ENCODE measurements at regions not wholly inside any gene's neighbourhood (a gene's known extent, or its start where the extent isn't known, plus 50 kb on each side); places are given as distances from the start of the nearest gene placed in this dataset.
"Not testable (repeated sequence)": the region's sequence is repeated elsewhere in the genome, so short reads cannot be mapped to it uniquely, and the experiment has no call there.

DNA sequence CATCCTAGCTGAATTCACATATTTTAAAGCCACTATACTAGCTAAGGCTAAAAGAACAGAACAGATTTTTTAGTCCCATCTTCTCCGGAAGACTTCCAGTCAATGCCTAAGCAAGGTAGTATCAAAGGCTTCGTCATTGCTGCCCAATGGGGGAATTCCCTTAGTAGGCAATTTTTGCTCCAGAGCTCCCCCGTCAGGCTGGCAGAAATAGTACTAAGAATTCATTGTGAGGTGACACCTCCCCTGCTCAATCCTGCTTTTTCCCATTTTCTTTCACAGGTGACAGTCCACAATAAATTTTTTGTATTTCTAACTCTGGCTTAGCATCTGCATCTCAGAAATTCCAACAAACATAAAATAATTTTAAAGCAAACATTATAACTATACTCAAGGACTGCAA, 52.8 kb upstream of the SRSF6 start:
- Mint-ChIP-seq H3K4me3 (no peak overlapping the region), H3K27ac (no peak overlapping the region), H3K4me1 (no peaks in the 10 kb centered on the region), H3K27me3 (peaks cover 37% of the 10 kb centered on the region), H3K9me3 (ENCODE audit: low read depth) (peaks cover 6% of the 10 kb centered on the region), H3K36me3 (ENCODE audit: low read depth) (no peaks in the 10 kb centered on the region)
- intact Hi-C loops (cut with DNase I, micrococcal nuclease) = loop anchor here (5.0 to 10.0 kb wide), 4 partner anchors 213 to 1668 kb away; partner anchors contain the start of gene PTPRT (in 1 of the 2)
- peak; percentile 76 for DNase-seq
- ChIA-PET POLR2A (no interaction called here), CTCF (interaction anchor here (0.7 kb wide), 1 partner anchor 125 kb away, joined by 3 read pairs; no protein-coding TSS in a partner anchor)
- ATAC-seq = peak; percentile 63

DNA sequence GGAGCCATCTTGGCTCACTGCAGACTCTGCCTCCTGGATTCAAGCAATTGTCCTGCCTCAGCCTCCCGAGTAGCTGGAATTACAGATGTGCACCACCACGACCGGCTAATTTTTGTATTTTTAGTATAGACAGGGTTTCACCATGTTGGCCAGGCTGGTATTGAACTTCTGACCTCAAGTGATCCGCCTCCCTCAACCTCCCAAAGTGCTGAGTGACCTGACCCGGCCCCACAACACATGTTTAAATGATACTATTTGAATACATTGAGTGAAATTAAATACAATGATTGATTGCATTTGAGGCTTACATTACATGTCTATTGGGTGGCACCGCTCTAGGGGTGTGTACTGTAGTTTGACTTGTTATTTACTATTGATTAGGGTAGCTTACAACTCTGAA, 56.8 kb upstream of the SRSF6 start:
- H3K27ac Mint-ChIP-seq; ATAC-seq; POLR2A ChIA-PET; H3K4me3 Mint-ChIP-seq; H3K9me3 Mint-ChIP-seq (ENCODE audit: low read depth); H3K4me1 Mint-ChIP-seq; DNase-seq; H3K36me3 Mint-ChIP-seq (ENCODE audit: low read depth): not testable (repeated sequence)
- H3K27me3 Mint-ChIP-seq = peaks cover 16% of the 10 kb centered on the region
- intact Hi-C loops (cut with DNase I, micrococcal nuclease) = loop anchor here in 1 of 2 experiments (10.0 kb wide), 1 partner anchor 1446 kb away; no protein-coding TSS in a partner anchor
- CTCF ChIA-PET = interaction anchor here (1.5 to 1.6 kb wide), 2 partner anchors 8 to 10 kb away, joined by 7 to 9 read pairs; no protein-coding TSS in a partner anchor

DNA sequence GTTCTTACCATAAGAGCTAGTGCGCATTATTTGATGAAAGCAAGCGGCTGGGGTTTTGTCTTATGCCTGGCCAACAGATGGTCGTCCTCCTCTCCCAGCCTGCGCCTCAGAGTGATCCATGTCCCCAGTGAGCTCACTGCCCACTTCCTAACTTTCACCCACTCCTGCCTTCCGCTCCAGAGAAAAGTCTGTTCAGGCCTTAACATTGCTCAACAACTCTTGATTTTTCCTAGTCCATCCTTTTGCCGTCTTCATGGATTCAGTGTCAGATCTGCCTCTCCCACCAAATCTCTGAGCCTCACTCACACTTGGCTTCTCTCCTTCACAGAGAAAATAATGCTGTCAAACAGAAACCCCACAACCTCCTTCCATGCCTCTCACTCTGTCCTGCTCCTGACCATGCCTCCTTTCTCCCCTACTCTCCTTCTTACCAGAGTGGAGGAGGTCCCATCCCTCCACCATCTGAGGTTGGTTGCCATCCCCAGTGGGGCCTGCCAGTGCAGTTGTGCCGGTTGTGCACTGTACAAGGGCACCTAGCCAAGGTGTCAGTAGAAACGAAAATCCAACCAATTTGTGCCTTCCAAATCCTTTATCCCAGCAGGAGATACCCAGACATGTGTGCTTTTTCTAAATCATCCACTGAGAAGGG, 58.9 kb upstream of the SRSF6 start:
- no peaks in the 10 kb centered on the region for H3K36me3 Mint-ChIP-seq (ENCODE audit: low read depth)
- DNase-seq = no peak
- intact Hi-C loops (cut with DNase I, micrococcal nuclease) = no loop called here
- no peaks in the 10 kb centered on the region for H3K9me3 Mint-ChIP-seq (ENCODE audit: low read depth)
- peaks cover 13% of the 10 kb centered on the region for H3K27me3 Mint-ChIP-seq
- H3K4me1 Mint-ChIP-seq = no peaks in the 10 kb centered on the region
- H3K27ac Mint-ChIP-seq = no peak overlapping the region
- ChIA-PET POLR2A (no interaction called here), CTCF (interaction anchor here (2.0 kb wide), 1 partner anchor 11 kb away, joined by 7 read pairs; no protein-coding TSS in a partner anchor)
- ATAC-seq = no peak
- H3K4me3 Mint-ChIP-seq = no peak overlapping the region

DNA sequence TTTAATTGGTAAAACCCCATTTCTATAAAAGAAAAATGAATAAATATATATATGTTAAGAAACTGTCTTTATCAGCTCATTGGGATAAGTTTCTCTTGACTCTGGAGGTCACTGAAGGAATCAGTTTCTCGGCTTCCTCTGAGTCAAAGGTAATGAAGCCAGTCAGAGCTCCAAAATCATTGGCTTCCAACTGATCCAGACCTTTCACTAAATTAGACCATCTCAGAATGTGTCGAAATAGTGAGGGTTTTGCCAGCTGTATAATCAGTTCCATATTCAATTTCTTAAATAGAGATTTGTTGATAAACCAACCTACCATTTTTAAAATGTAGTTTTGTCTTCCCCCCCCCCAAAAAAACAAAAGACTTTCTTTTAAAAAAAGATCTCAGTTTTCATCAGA, 60.5 kb upstream of the SRSF6 start:
- H3K4me1 Mint-ChIP-seq = no peaks in the 10 kb centered on the region
- peaks cover 14% of the 10 kb centered on the region for H3K27me3 Mint-ChIP-seq
- no peak overlapping the region for H3K4me3 Mint-ChIP-seq
- H3K27ac Mint-ChIP-seq = no peak overlapping the region
- ChIA-PET CTCF (interaction anchor here (1.1 to 2.0 kb wide), 2 partner anchors 9 to 12 kb away, joined by 3 to 7 read pairs; no protein-coding TSS in a partner anchor), POLR2A (no interaction called here)
- ATAC-seq = no peak
- no peaks in the 10 kb centered on the region for H3K36me3 Mint-ChIP-seq (ENCODE audit: low read depth)
- no peak for DNase-seq
- intact Hi-C loops (cut with DNase I, micrococcal nuclease) = no loop called here
- no peaks in the 10 kb centered on the region for H3K9me3 Mint-ChIP-seq (ENCODE audit: low read depth)

DNA sequence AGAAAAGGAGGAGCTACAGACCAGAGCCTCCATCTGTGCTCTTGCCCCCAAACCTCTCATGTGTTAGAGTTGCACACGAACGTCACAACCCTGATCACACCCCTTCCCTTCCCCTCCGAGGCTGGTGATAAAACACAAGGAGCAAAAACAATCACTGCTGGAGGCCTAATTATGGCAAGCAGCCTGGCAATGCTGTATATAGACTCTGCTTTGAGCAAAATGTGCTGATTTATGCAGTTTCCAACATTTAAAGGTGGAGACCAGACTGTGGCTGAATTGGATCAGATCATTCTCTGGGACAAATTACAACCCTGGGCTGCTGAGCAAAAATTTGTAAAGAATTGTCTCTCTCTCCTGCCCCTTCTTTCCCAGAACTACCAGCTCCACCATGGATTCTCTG, 64.6 kb upstream of the SRSF6 start:
- Mint-ChIP-seq H3K4me1 (peaks cover 3% of the 10 kb centered on the region), H3K27ac (no peak overlapping the region), H3K4me3 (no peak overlapping the region), H3K9me3 (ENCODE audit: low read depth) (no peaks in the 10 kb centered on the region), H3K27me3 (peaks cover 24% of the 10 kb centered on the region), H3K36me3 (ENCODE audit: low read depth) (no peaks in the 10 kb centered on the region)
- CTCF ChIA-PET = interaction anchor here (1.9 kb wide), 1 partner anchor 16 kb away, joined by 4 read pairs; no protein-coding TSS in a partner anchor
- POLR2A ChIA-PET = no interaction called here
- DNase-seq (no peak), ATAC-seq (no peak)
- intact Hi-C loops (cut with DNase I, micrococcal nuclease) = no loop called here

DNA sequence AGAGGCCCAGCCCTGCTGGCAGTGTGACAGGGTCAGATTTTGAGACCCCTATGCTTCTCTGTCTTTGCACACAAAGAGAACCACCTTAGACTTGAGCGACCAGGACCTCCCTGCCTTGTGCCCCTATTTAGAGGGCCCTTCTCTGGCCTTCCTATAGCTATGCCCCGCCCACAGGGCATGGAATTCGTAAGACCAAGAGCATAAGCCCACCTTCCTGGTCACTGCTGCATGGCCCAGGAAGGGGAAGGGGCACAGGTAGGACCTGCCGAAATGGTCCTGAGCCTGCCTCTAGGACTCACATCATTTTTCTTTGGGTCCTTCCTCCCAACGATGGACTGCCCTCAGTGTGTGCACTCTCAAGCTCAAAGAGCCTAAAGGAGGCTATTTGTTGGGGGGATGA, 65.1 kb upstream of the SRSF6 start:
- no peak overlapping the region for H3K4me3 Mint-ChIP-seq
- no peaks in the 10 kb centered on the region for H3K36me3 Mint-ChIP-seq (ENCODE audit: low read depth)
- ChIA-PET POLR2A (no interaction called here), CTCF (interaction anchor here (1.9 kb wide), 1 partner anchor 17 kb away, joined by 4 read pairs; no protein-coding TSS in a partner anchor)
- intact Hi-C loops (cut with DNase I, micrococcal nuclease) = no loop called here
- peaks cover 3% of the 10 kb centered on the region for H3K4me1 Mint-ChIP-seq
- no peak for DNase-seq
- no peak overlapping the region for H3K27ac Mint-ChIP-seq
- ATAC-seq = no peak
- H3K9me3 Mint-ChIP-seq (ENCODE audit: low read depth) = no peaks in the 10 kb centered on the region
- H3K27me3 Mint-ChIP-seq = peaks cover 24% of the 10 kb centered on the region

DNA sequence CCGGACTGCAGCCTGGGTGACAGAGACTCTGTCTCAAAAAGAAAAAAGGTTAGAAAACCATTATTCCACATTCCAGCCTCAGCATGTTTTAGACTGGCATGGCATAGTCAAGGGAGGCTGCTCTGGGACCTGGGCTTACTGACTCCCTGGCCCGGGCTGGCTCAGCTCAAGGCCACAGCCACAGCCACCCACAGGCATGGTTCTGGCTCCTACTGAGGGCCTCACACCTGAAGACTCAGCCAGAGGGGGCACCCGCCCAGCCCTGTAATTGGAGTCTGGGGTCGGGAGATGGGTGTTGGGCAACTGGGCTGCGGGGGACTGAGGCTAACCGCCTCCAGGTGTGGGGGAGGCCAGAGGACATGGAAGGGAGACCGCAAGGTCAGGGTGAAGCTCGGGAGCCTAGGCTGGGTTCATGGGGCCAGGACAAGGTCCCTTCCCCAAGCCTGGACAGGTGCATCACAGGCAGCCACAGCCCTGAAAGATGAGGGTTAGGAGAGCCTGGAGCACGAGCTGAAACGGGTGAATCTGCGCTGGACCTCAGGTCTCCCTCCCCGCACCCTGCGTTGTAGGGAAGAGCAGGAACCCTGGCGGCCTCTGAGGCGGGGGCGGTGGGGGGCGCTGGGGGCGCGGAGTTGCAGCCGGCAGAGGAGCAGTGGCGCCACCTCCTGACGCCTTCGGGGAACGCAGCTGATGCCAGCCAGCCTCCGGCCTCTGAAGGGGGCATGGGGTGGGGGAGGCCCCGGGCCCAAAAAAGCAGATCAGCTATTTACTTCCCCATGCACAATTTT, 67.7 kb upstream of the SRSF6 start:
- CTCF ChIA-PET = interaction anchor here (0.7 to 1.8 kb wide), 2 partner anchors 10 to 1060 kb away, joined by 3 to 9 read pairs; no protein-coding TSS in a partner anchor
- peaks cover 23% of the 10 kb centered on the region for H3K27me3 Mint-ChIP-seq
- no peaks in the 10 kb centered on the region for H3K9me3 Mint-ChIP-seq (ENCODE audit: low read depth)
- no peaks in the 10 kb centered on the region for H3K36me3 Mint-ChIP-seq (ENCODE audit: low read depth)
- intact Hi-C loops (cut with DNase I, micrococcal nuclease) = no loop called here
- peak; percentile 42 for DNase-seq
- no peak overlapping the region for H3K4me3 Mint-ChIP-seq
- POLR2A ChIA-PET = no interaction called here
- H3K4me1 Mint-ChIP-seq = peaks cover 3% of the 10 kb centered on the region
- ATAC-seq = no peak
- H3K27ac Mint-ChIP-seq = no peak overlapping the region

DNA sequence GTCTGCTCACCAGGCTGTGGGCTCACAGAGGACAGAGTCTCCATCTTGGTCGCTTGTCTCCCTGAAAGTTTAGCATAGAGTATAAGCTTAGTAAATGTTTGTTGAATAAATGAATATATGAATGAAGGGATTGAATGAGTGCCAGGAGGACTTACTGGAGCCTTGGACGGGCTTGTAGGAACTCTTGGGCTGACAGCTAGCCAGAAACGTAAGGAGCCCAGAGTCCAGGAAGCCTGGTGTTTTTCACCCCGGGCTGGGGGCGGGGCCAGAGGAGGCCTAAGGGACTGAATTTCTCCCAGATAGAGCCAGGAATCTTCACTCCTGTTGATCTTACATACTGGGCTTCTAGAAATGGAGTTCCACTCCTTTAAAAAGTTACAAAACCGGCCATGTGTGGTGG, 68.5 kb upstream of the SRSF6 start:
- POLR2A ChIA-PET = no interaction called here

DNA sequence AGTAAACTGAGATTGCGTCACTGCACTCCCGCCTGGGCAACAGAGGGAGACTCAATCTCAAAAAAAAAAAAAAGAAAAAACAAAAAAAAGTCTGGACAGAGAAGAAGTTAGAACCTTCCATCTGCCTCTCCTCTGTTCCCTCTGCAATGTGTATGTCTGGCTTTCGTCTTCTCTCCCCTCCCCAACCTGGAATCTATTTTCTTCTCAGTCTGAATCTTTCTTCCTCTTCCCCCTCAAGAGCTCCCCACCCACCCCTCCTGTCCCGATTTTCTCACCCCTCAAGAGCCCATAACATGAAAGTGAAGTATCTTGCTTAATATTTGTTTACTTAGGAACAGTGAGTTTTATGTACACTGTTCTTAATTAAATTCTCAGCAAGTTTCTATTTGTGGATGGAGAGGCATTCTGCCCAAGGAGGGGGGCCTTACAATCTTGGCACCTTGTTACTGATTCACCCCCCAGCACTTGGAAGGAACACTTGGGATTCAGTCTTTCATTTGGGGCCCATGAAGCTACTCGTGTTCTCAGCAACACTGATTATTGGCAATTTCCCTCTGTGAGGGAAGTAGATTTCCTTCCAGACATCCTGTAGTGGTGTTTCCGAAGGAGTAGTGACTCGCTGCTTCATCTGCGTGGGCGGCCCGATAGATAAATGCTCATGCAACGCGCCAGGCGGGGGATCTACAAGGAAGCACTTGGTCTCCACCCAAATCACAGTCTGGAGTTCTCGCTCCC, 69.3 kb upstream of the SRSF6 start:
- DNase-seq (peak; percentile 25), ATAC-seq (no peak)
- Mint-ChIP-seq H3K36me3 (ENCODE audit: low read depth) (no peaks in the 10 kb centered on the region), H3K27me3 (peaks cover 23% of the 10 kb centered on the region), H3K4me3 (no peak overlapping the region), H3K4me1 (peaks cover 3% of the 10 kb centered on the region), H3K9me3 (ENCODE audit: low read depth) (no peaks in the 10 kb centered on the region), H3K27ac (no peak overlapping the region)
- POLR2A ChIA-PET = no interaction called here
- intact Hi-C loops (cut with DNase I, micrococcal nuclease) = no loop called here
- CTCF ChIA-PET = interaction anchor here (0.9 kb wide), 1 partner anchor 9 kb away, joined by 3 read pairs; no protein-coding TSS in a partner anchor

More for the DNA sequence above, 68.5 kb upstream of the SRSF6 start:
- no peaks in the 10 kb centered on the region for H3K9me3 Mint-ChIP-seq (ENCODE audit: low read depth)
- CTCF ChIA-PET = interaction anchor here (0.7 kb wide), 1 partner anchor 1059 kb away, joined by 3 read pairs; no protein-coding TSS in a partner anchor
- H3K4me1 Mint-ChIP-seq = peaks cover 3% of the 10 kb centered on the region
- peaks cover 25% of the 10 kb centered on the region for H3K27me3 Mint-ChIP-seq
- no peak overlapping the region for H3K4me3 Mint-ChIP-seq
- no peak for ATAC-seq
- intact Hi-C loops (cut with DNase I, micrococcal nuclease) = no loop called here
- DNase-seq = no peak
- no peaks in the 10 kb centered on the region for H3K36me3 Mint-ChIP-seq (ENCODE audit: low read depth)
- H3K27ac Mint-ChIP-seq = no peak overlapping the region

DNA sequence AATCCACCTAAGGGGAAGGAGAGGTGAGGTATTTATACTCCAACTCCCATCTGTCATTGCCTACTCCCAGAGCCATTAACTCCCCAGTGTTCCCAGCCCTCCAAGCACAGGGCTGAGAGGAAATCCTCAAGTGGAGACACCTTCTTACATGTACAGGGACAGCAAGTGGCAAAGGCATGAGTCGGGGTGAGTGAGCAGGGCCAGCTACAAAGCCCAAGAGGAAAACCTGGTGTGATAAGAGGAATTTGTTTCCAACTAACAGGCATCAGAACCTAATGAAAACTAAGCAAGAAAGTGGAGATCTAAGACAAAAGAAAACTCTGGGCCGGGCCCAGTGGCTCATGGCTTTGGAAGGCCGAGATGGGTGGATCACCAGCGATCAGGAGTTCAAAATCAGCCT, 70.0 kb upstream of the SRSF6 start:
- H3K27me3 Mint-ChIP-seq = peaks cover 23% of the 10 kb centered on the region
- no peaks in the 10 kb centered on the region for H3K9me3 Mint-ChIP-seq (ENCODE audit: low read depth)
- ATAC-seq = no peak
- no peak overlapping the region for H3K27ac Mint-ChIP-seq
- DNase-seq = no peak
- peaks cover 3% of the 10 kb centered on the region for H3K4me1 Mint-ChIP-seq
- CTCF ChIA-PET = interaction anchor here (0.9 kb wide), 1 partner anchor 10 kb away, joined by 3 read pairs; no protein-coding TSS in a partner anchor
- no peak overlapping the region for H3K4me3 Mint-ChIP-seq
- POLR2A ChIA-PET = no interaction called here
- no peaks in the 10 kb centered on the region for H3K36me3 Mint-ChIP-seq (ENCODE audit: low read depth)
- intact Hi-C loops (cut with DNase I, micrococcal nuclease) = no loop called here

DNA sequence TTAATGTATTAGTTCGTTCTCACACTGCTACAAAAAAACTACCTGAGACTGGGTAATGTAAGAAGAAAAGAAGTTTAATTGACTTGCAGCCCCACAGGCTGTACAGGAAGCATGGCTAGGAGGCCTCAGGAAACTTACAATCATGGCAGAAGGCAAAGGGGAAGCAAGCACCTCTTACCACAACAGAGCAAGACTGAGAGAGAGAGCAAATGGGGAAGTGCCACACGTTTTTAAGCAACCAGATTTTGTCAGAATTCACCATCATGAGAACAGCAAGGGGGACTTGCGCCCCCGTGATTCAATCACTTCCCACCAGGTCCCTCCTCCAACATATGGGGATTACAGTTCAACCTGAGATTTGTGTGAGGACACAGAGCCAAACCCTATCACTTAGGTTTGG, 70.8 kb upstream of the SRSF6 start:
- H3K4me1 Mint-ChIP-seq = peaks cover 3% of the 10 kb centered on the region
- H3K27ac Mint-ChIP-seq = no peak overlapping the region
- H3K9me3 Mint-ChIP-seq (ENCODE audit: low read depth) = no peaks in the 10 kb centered on the region
- no peaks in the 10 kb centered on the region for H3K36me3 Mint-ChIP-seq (ENCODE audit: low read depth)
- intact Hi-C loops (cut with DNase I, micrococcal nuclease) = no loop called here
- CTCF ChIA-PET = no interaction called here
- peaks cover 23% of the 10 kb centered on the region for H3K27me3 Mint-ChIP-seq
- ATAC-seq (no peak), DNase-seq (no peak)
- H3K4me3 Mint-ChIP-seq = no peak overlapping the region
- POLR2A ChIA-PET = no interaction called here
